ENCODE measurements at regions not wholly inside any gene's neighbourhood (a gene's known extent, or its start where the extent isn't known, plus 50 kb on each side); places are given as distances from the start of the nearest gene placed in this dataset.

DNA sequence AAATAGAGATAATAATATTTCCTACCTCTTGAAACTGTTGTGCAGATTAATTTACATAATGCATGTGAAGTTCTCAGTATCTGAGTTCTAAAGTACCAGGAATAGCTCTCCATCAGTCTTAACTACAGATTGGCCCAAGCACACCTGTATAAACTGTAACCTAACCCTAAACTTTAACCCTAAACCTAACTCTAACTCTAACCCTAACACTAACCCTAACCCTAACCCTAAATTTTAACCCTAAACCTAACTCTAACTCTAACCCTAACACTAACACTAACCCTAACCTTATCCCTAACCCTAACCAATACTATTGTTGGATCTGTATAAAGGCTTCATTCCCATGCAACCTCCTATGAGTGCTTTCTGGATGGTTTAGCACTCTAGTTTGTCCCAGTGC lies 1445.9 kb upstream of the TENM4 start:
- TF ChIP-seq POLR2A (IDR thresholded peaks at IDR 0.05; ENCODE audit: low read depth, low read length): no peak
- no peak for TF ChIP-seq TAF1 (IDR thresholded peaks at IDR 0.05; ENCODE audit: borderline replicate concordance, low read depth, low read length)

Data from GM12892 (cell line).